GM12878 (cell line): ENCODE measurements at regions not wholly inside any gene's neighbourhood (a gene's known extent, or its start where the extent isn't known, plus 50 kb on each side); places are given as distances from the start of the nearest gene placed in this dataset.

ENCODE experiments used
- ATAC-seq: fragments of 200-7000 bp; cut with Tn5 transposase; 3 replicates; pipeline ENCODE4 v1.9.1; 2020; ENCODE audit warnings: mild to moderate bottlenecking, moderate library complexity
- BruUV-seq: library from RNA; stranded (reverse); fragments of 400-500 nt; replicated peaks from 2 replicates; lab custom pipeline; 2021; lab: Mats Ljungman, UMichigan
- CTCF ChIA-PET: fragments of 300-600 bp; sonication (Branson Sonifier 250); formaldehyde crosslinking; extraction: SDS; loops from one replicate; lab custom pipeline; 2021; ENCODE audit warnings: inconsistent platforms; lab: Yijun Ruan, JAX
- POLR2A ChIA-PET: fragments of 350-600 bp; formaldehyde crosslinking; extraction: SDS; loops from one replicate; lab custom pipeline; 2021; ENCODE audit warnings: inconsistent platforms; lab: Charles Lee
- RAD21 ChIA-PET: fragments of 300-600 bp; sonication (Branson Sonifier 250); formaldehyde crosslinking; loops from one replicate; lab custom pipeline; 2023; ENCODE audit warnings: antibody characterized with exemption; ENCODE audit not compliant: unreplicated experiment; lab: Charles Lee
- SMC1A ChIA-PET: fragments of 300-600 bp; sonication (Branson Sonifier 250); formaldehyde crosslinking; loops from one replicate; lab custom pipeline; 2023; ENCODE audit not compliant: unreplicated experiment, uncharacterized antibody; lab: Charles Lee
- DNase-seq: peaks from one replicate; pipeline ENCODE4 v3.0.0-alpha.2; 2011; ENCODE audit warnings: low read depth, low spot score
- FAIRE-seq: peaks from 3 replicates; lab custom pipeline; 2011; peaks lifted over from hg19 to GRCh38; lab: Jason Lieb, UNC
- H2AFZ ChIP-seq: 2 replicates; pipeline ENCODE4 v1.6.0; 2011; ENCODE audit warnings: low read depth, low read length, control low read depth; ENCODE audit not compliant: control insufficient read depth
- H3K27ac ChIP-seq: 2 replicates; pipeline ENCODE4 v1.5.1; 2011; ENCODE audit warnings: control low read depth; ENCODE audit not compliant: control insufficient read depth, insufficient read depth
- H3K27me3 ChIP-seq, 2 experiments: replicated peaks in 1 of 2; 2 replicates each; pipeline versions ENCODE4 v1.6.0 to v1.6.1; 2011; ENCODE audit warnings: low read length in 1 of 2; ENCODE audit not compliant: control insufficient read depth in 2 of 2, insufficient read depth in 2 of 2
- H3K36me3 ChIP-seq, 2 experiments: 2 replicates each; pipeline ENCODE4 v1.5.1; 2011; ENCODE audit warnings: low read length in 1 of 2; ENCODE audit not compliant: control insufficient read depth in 2 of 2, insufficient read depth in 2 of 2
- H3K4me1 ChIP-seq: 2 replicates; pipeline ENCODE4 v1.6.1; 2011; ENCODE audit warnings: mild to moderate bottlenecking, low read length, moderate library complexity, mixed read lengths; ENCODE audit not compliant: control insufficient read depth, insufficient read depth
- H3K4me2 ChIP-seq: 2 replicates; pipeline ENCODE4 v1.6.0; 2011; ENCODE audit warnings: control low read depth; ENCODE audit not compliant: control insufficient read depth, insufficient read depth
- H3K4me3 ChIP-seq: fragments of 200-600 bp; sonication (generic); 2 replicates; pipeline ENCODE4 v1.5.1; 2016
- H3K79me2 ChIP-seq: 2 replicates; pipeline ENCODE4 v1.6.0; 2011; ENCODE audit warnings: low read length; ENCODE audit not compliant: control insufficient read depth, insufficient read depth
- H3K9ac ChIP-seq: 2 replicates; pipeline ENCODE4 v1.8.0; 2011; ENCODE audit warnings: low read length, control low read depth, mixed read lengths; ENCODE audit not compliant: control insufficient read depth, insufficient read depth
- H3K9me3 ChIP-seq: replicated peaks from 3 replicates; pipeline ENCODE4 v1.5.1; 2011; ENCODE audit warnings: mild to moderate bottlenecking, low read length; ENCODE audit not compliant: control insufficient read depth, insufficient read depth
- H4K20me1 ChIP-seq: 2 replicates; pipeline ENCODE4 v1.6.0; 2011; ENCODE audit not compliant: control insufficient read depth, insufficient read depth
- BACH1 ChIP-seq: fragments of 450-650 bp; IDR thresholded peaks from 2 replicates; pipeline ENCODE4 v1.6.1; 2017; ENCODE audit warnings: mild to moderate bottlenecking, borderline replicate concordance
- NR2C1 ChIP-seq: fragments of 450-650 bp; IDR thresholded peaks from 2 replicates; pipeline ENCODE4 v1.6.1; 2017; ENCODE audit warnings: antibody characterized with exemption, mild to moderate bottlenecking, moderate library complexity
- SP1 ChIP-seq: IDR thresholded peaks from one replicate; pipeline ENCODE4 v1.6.1; 2011; ENCODE audit warnings: low read depth, low read length
- WRNIP1 ChIP-seq: IDR thresholded peaks from 2 replicates; pipeline ENCODE4 v1.6.1; 2011; ENCODE audit warnings: low read depth, low read length, improper control_type of control experiment, borderline replicate concordance
- YY1 ChIP-seq: IDR thresholded peaks from 2 replicates; pipeline ENCODE4 v1.6.1; 2011; ENCODE audit warnings: low read depth, mild to moderate bottlenecking, low read length
- ZNF384 ChIP-seq: IDR thresholded peaks from 2 replicates; pipeline ENCODE4 v1.6.1; 2012; ENCODE audit warnings: low read depth, mild to moderate bottlenecking, low read length, improper control_type of control experiment, borderline replicate concordance
- WGBS: methylation state at CpG from one replicate; pipeline ENCODE4 v1.1.6; 2016; ENCODE audit warnings: low lambda C conversion rate; ENCODE audit not compliant: insufficient replicate concordance, insufficient coverage; ENCODE audit errors: missing lambda C conversion rate; 5-methylcytosine and 5-hydroxymethylcytosine counted together
- in situ Hi-C: fragments of 300-500 bp; cut with MboI; formaldehyde crosslinking; loops from 9 replicates; pipeline ENCODE4 v1.14.3; 2018; ENCODE audit warnings: mixed read lengths
- intact Hi-C: fragments of 100-400 bp; cut with micrococcal nuclease; formaldehyde crosslinking; loops from one replicate; pipeline ENCODE4 v1.14.2; 2022; ENCODE audit not compliant: unreplicated experiment

DNA sequence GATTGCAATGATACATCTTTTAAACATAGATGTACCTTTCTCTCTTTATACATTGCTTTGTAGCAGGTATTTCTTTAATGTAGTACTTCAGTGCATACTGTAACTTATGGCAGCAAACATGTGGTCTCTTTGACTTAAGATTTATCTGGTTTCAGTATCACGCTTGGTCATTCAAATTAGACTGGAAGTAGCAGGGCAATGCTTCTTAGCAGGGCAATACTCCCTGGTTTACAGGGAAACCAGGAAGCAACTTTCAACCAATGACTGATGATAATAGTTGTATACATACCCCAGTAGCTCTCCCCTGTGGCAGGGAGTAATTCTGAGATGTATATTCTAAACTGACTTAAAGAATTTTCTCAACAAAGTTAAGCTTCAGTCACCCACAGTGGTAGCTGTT is 761.1 kb upstream of the CDH10 start:
- no peaks in the 10 kb centered on the region for H3K4me1 ChIP-seq
- TF ChIP-seq ZNF384 = no peak
- H3K36me3 ChIP-seq = no peaks in the 10 kb centered on the region
- DNase-seq (no peak), ATAC-seq (no peak), FAIRE-seq (no peak)
- no peak overlapping the region for H3K4me3 ChIP-seq
- H4K20me1 ChIP-seq = no peaks in the 10 kb centered on the region
- no peak overlapping the region for H3K27ac ChIP-seq
- POLR2A ChIA-PET = no interaction called here
- SMC1A ChIA-PET = no interaction called here
- 44% methylated on average over 1 of the region's 1 CpG for WGBS
- H3K9ac ChIP-seq = no peak overlapping the region
- no peak overlapping the region for H3K4me2 ChIP-seq
- no peaks in the 10 kb centered on the region for H3K27me3 ChIP-seq
- H2AFZ ChIP-seq = no peak overlapping the region
- no peaks in the 10 kb centered on the region for H3K79me2 ChIP-seq
- intact Hi-C loops = no loop called here
- BruUV-seq = no TSS peak
- no peaks in the 10 kb centered on the region for H3K9me3 ChIP-seq
- CTCF ChIA-PET = no interaction called here
- RAD21 ChIA-PET = no interaction called here
- in situ Hi-C loops = no loop called here

DNA sequence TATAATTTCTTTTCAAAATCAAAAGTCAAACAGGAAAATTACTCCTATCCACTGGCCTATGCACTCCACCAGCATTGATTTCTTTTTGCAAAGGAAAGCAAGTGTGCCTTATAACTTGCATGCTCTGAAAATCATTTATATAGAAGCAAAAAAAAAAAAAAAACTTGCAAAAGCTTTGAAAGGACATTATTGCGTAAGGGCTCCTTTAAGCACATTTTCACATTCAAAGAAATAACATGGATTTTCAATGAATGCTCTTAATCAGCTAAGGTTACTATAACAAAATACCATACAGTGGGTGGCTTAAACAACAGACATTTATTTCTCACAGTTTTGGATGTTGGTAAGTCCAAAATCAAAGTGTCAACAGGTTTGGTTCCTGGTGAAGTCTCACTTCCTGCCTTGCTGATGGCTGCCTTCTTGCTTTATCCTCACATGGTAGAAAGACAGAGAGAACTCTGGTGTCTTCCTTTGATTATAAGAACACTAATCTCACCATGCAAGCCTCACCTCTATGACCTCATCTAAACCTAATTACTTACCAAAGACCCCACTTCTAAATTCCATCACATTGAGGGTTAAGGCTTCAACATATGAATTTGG is 755.2 kb upstream of the CDH10 start:
- no peak for FAIRE-seq
- no TSS peak for BruUV-seq
- H3K27me3 ChIP-seq = no peaks in the 10 kb centered on the region

More for the DNA sequence above, 755.2 kb upstream of the CDH10 start:
- Histone ChIP-seq H3K36me3 (no peaks in the 10 kb centered on the region), H2AFZ (no peak overlapping the region), H3K4me2 (no peak overlapping the region), H3K4me1 (no peaks in the 10 kb centered on the region), H3K79me2 (no peaks in the 10 kb centered on the region), H4K20me1 (no peaks in the 10 kb centered on the region), H3K9ac (no peak overlapping the region), H3K27ac (no peak overlapping the region), H3K9me3 (no peaks in the 10 kb centered on the region), H3K4me3 (no peak overlapping the region)
- 38% methylated on average over 1 of the region's 1 CpG for WGBS
- ChIA-PET RAD21 (no interaction called here), POLR2A (no interaction called here), SMC1A (interaction anchor here (0.6 kb wide), 1 partner anchor 146 kb away, joined by 3 read pairs; no protein-coding TSS in a partner anchor), CTCF (interaction anchor here (0.6 kb wide), 1 partner anchor 21 kb away, joined by 4 read pairs; no protein-coding TSS in a partner anchor)
- DNase-seq (no peak), ATAC-seq (no peak)
- intact Hi-C loops = no loop called here
- in situ Hi-C loops = no loop called here
- TF ChIP-seq YY1 (no peak), NR2C1 (no peak), SP1 (no peak), BACH1 (no peak), WRNIP1 (no peak)
